HG02610 (cell line): ENCODE measurements at regions not wholly inside any gene's neighbourhood (a gene's known extent, or its start where the extent isn't known, plus 50 kb on each side); places are given as distances from the start of the nearest gene placed in this dataset.

Source experiments
- ATAC-seq: cut with Tn5 transposase; IDR thresholded peaks from one replicate; pipeline ENCODE4 v1.9.1; 2021; ENCODE audit warnings: mild to moderate bottlenecking, moderate library complexity; ENCODE audit not compliant: unreplicated experiment

GRCh38 chr10:131726967-131727366, 173.8 kb upstream of the PPP2R2D start:
- no peak for ATAC-seq

GRCh38 chr10:131727560-131727959, 173.2 kb upstream of the PPP2R2D start:
- no peak for ATAC-seq

- no peak for ATAC-seq
These were observed 172.3 kb upstream of the PPP2R2D start for GRCh38 chr10:131728286-131729228.

- no peak for ATAC-seq
These were observed 171.4 kb upstream of the PPP2R2D start for GRCh38 chr10:131729361-131729760.

GRCh38 chr10:131729938-131730660, 170.7 kb upstream of the PPP2R2D start:
- no peak for ATAC-seq

GRCh38 chr10:131730771-131731497, 169.9 kb upstream of the PPP2R2D start:
- no peak for ATAC-seq

- ATAC-seq: no peak
These were observed 168.8 kb upstream of the PPP2R2D start for GRCh38 chr10:131731780-131732630.

- no peak for ATAC-seq
These were observed 168.1 kb upstream of the PPP2R2D start for GRCh38 chr10:131732631-131733127.

- ATAC-seq: no peak
These were observed 167.2 kb upstream of the PPP2R2D start for GRCh38 chr10:131733596-131733995.

- no peak for ATAC-seq
These were observed 165.2 kb upstream of the PPP2R2D start for GRCh38 chr10:131735577-131735976.

- no peak for ATAC-seq
These were observed 164.4 kb upstream of the PPP2R2D start for GRCh38 chr10:131736321-131736980.

GRCh38 chr10:131737543-131738395, 163.0 kb upstream of the PPP2R2D start:
- no peak for ATAC-seq

- no peak for ATAC-seq
These were observed 162.4 kb upstream of the PPP2R2D start for GRCh38 chr10:131738396-131738735.

GRCh38 chr10:131739206-131739605, 161.6 kb upstream of the PPP2R2D start:
- no peak for ATAC-seq

GRCh38 chr10:131742500-131742951, 158.3 kb upstream of the PPP2R2D start:
- no peak for ATAC-seq

GRCh38 chr10:131743190-131744151, 157.3 kb upstream of the PPP2R2D start:
- peak; percentile 67 for ATAC-seq

GRCh38 chr10:131744346-131744745, 156.5 kb upstream of the PPP2R2D start:
- ATAC-seq: no peak

- no peak for ATAC-seq
These were observed 155.2 kb upstream of the PPP2R2D start for GRCh38 chr10:131745591-131745990.
